HEK293 (cell line): ENCODE measurements at regions not wholly inside any gene's neighbourhood (a gene's known extent, or its start where the extent isn't known, plus 50 kb on each side); places are given as distances from the start of the nearest gene placed in this dataset.
"Not testable (repeated sequence)": the region's sequence is repeated elsewhere in the genome, so short reads cannot be mapped to it uniquely, and the experiment has no call there.

Experiments used
- CTCF ChIA-PET: fragments of 350-600 bp; formaldehyde crosslinking; extraction: SDS; loops from one replicate; lab custom pipeline; 2021; ENCODE audit warnings: antibody characterized with exemption; lab: Yijun Ruan, JAX
- POLR2A ChIA-PET: fragments of 300-600 bp; formaldehyde crosslinking; extraction: SDS; loops from one replicate; lab custom pipeline; 2020; ENCODE audit warnings: antibody characterized with exemption, inconsistent platforms; lab: Yijun Ruan, JAX
- H3K27ac ChIP-seq: fragments of 200-500 bp; sonication (Bioruptor generic); 2 replicates; pipeline ENCODE4 v1.5.1; 2014; ENCODE audit warnings: low read depth, low read length, control low read depth, inconsistent platforms; ENCODE audit errors: extremely low read depth
- H3K36me3 ChIP-seq, 2 experiments: fragments of 200-500 bp in 1 of 2; sonication (Bioruptor generic) in 1 of 2; 1 replicate in 1 of 2; 2 replicates in 1 of 2; pipeline ENCODE4 v1.5.1; 2014 to 2017; ENCODE audit warnings: inconsistent platforms in 2 of 2, low read length in 2 of 2; ENCODE audit not compliant: control insufficient read depth in 2 of 2, insufficient read depth in 1 of 2
- H3K4me1 ChIP-seq: fragments of 200-500 bp; sonication (Bioruptor generic); 2 replicates; pipeline ENCODE4 v1.5.1; 2014; ENCODE audit warnings: mild to moderate bottlenecking, low read length, inconsistent platforms; ENCODE audit not compliant: control insufficient read depth, insufficient read depth
- H3K4me3 ChIP-seq: 2 replicates; pipeline ENCODE4 v1.5.1; 2011; ENCODE audit warnings: low read depth, mild to moderate bottlenecking, control low read depth, low read length, moderate library complexity
- H3K9me3 ChIP-seq: fragments of 200-500 bp; sonication (Bioruptor generic); 2 replicates; pipeline ENCODE4 v1.5.1; 2014; ENCODE audit warnings: low read depth, low read length, inconsistent platforms; ENCODE audit not compliant: control insufficient read depth, insufficient read depth
- PRDM1 ChIP-seq: fragments of 450-650 bp; formaldehyde crosslinking; IDR thresholded peaks from 2 replicates; pipeline ENCODE4; 2016; ENCODE audit warnings: missing biosample characterization, missing genetic modification characterization
- ZNF10 ChIP-seq: fragments of 450-650 bp; formaldehyde crosslinking; IDR thresholded peaks from 2 replicates; pipeline ENCODE4 v1.5.1; 2017; ENCODE audit warnings: missing biosample characterization, missing genetic modification characterization
- ZNF114 ChIP-seq: fragments of 450-650 bp; formaldehyde crosslinking; IDR thresholded peaks from 2 replicates; pipeline ENCODE4 v1.5.0; 2017; ENCODE audit warnings: missing biosample characterization, missing genetic modification characterization
- ZNF223 ChIP-seq: fragments of 450-650 bp; formaldehyde crosslinking; IDR thresholded peaks from 2 replicates; pipeline ENCODE4 v1.5.1; 2016; ENCODE audit warnings: missing biosample characterization, missing genetic modification characterization
- ZNF341 ChIP-seq: fragments of 450-650 bp; formaldehyde crosslinking; IDR thresholded peaks from 2 replicates; pipeline ENCODE4; 2016; ENCODE audit warnings: low read depth, missing biosample characterization, missing genetic modification characterization
- ZNF366 ChIP-seq: fragments of 450-650 bp; formaldehyde crosslinking; conservative IDR thresholded peaks from 2 replicates; pipeline ENCODE4 v1.5.1; 2016; ENCODE audit warnings: missing biosample characterization, missing genetic modification characterization
- ZNF394 ChIP-seq: fragments of 450-650 bp; formaldehyde crosslinking; IDR thresholded peaks from 2 replicates; pipeline ENCODE4 v1.5.1; 2016; ENCODE audit warnings: missing biosample characterization, missing genetic modification characterization, mild to moderate bottlenecking, moderate library complexity, borderline replicate concordance
- ZNF416 ChIP-seq: fragments of 450-650 bp; formaldehyde crosslinking; IDR thresholded peaks from 2 replicates; pipeline ENCODE4 v1.5.1; 2016; ENCODE audit warnings: missing biosample characterization, missing genetic modification characterization
- ZNF610 ChIP-seq: fragments of 450-650 bp; formaldehyde crosslinking; IDR thresholded peaks from 2 replicates; pipeline ENCODE4 v1.5.1; 2016; ENCODE audit warnings: missing biosample characterization, missing genetic modification characterization, borderline replicate concordance
- ZNF654 ChIP-seq: fragments of 450-650 bp; formaldehyde crosslinking; IDR thresholded peaks from 2 replicates; pipeline ENCODE4 v1.5.1; 2016; ENCODE audit warnings: low read depth, missing biosample characterization, missing genetic modification characterization
- ZNF660 ChIP-seq: fragments of 450-650 bp; IDR thresholded peaks from 2 replicates; pipeline ENCODE4 v1.5.1; 2018; ENCODE audit warnings: missing biosample characterization, mild to moderate bottlenecking, missing genetic modification characterization
- ZNF785 ChIP-seq: fragments of 450-650 bp; formaldehyde crosslinking; IDR thresholded peaks from 2 replicates; pipeline ENCODE4 v1.5.1; 2016; ENCODE audit warnings: missing biosample characterization, missing genetic modification characterization
- ZSCAN16 ChIP-seq: fragments of 450-650 bp; formaldehyde crosslinking; IDR thresholded peaks from 2 replicates; pipeline ENCODE4 v1.5.1; 2016; ENCODE audit warnings: missing biosample characterization, missing genetic modification characterization
- ZSCAN30 ChIP-seq: fragments of 450-650 bp; IDR thresholded peaks from 2 replicates; pipeline ENCODE4 v1.5.1; 2018; ENCODE audit warnings: missing biosample characterization, mild to moderate bottlenecking, missing genetic modification characterization, moderate library complexity
- ZXDB ChIP-seq: fragments of 450-650 bp; formaldehyde crosslinking; IDR thresholded peaks from 2 replicates; pipeline ENCODE4 v1.5.1; 2016; ENCODE audit warnings: missing biosample characterization, missing genetic modification characterization
- TF ChIP-seq, protein P1 (sequence below): fragments of 450-650 bp; formaldehyde crosslinking; IDR thresholded peaks from 2 replicates; pipeline ENCODE4 v1.5.1; 2016; ENCODE audit warnings: missing biosample characterization, missing genetic modification characterization
- TF ChIP-seq, protein P2 (sequence below): fragments of 450-650 bp; formaldehyde crosslinking; IDR thresholded peaks from 2 replicates; pipeline ENCODE4 v1.5.1; 2016; ENCODE audit warnings: missing biosample characterization, missing genetic modification characterization
- TF ChIP-seq, protein P3 (sequence below): fragments of 450-650 bp; IDR thresholded peaks from 2 replicates; pipeline ENCODE4 v1.5.1; 2018; ENCODE audit warnings: missing biosample characterization, mild to moderate bottlenecking, missing genetic modification characterization

DNA sequence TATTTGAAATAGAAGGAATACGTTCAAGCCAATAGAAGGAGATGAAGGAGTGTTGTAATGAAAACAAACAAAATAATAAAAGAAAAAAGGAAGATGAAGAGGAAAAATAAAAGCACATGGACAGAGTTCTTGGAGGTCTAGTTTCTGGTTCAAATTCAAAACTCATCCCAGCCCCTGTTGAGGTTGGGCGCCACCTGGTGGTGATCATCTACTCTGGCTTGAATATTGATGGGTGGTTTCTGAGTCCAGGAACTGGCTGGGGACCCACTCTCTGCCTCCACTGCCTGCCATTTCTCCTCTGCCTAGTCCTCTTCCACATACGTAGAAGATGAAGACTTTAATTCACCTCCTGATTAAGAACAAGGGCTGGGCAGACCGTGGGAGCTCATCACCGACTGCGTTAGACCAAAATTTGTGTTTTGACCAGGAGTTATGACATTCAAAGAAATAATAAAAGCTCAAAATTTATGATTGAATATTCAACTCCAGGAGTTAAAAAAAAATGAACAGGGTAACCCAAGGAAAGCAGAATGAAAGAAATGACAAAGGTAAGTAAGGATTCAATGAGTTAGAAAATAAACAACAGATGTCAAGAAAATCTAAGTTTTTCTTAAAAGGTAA is 99.0 kb upstream of the SLC1A3 start:
- Histone ChIP-seq H3K4me1 (peaks cover 5% of the 10 kb centered on the region; the same call in 1 of the 2 replicates), H3K4me3 (no peak overlapping the region), H3K9me3 (no peaks in the 10 kb centered on the region), H3K27ac (no peak overlapping the region), H3K36me3 (no peaks in the 10 kb centered on the region)
- POLR2A ChIA-PET, result interaction anchor here (1.1 kb wide), 1 partner anchor 93 kb away, joined by 3 read pairs; no protein-coding TSS in a partner anchor
- TF ChIP-seq ZNF654 (tag by site-specific recombination), result peak; percentile 72
- TF ChIP-seq ZNF785 (tag by site-specific recombination), result no peak
- TF ChIP-seq, protein P1, sequence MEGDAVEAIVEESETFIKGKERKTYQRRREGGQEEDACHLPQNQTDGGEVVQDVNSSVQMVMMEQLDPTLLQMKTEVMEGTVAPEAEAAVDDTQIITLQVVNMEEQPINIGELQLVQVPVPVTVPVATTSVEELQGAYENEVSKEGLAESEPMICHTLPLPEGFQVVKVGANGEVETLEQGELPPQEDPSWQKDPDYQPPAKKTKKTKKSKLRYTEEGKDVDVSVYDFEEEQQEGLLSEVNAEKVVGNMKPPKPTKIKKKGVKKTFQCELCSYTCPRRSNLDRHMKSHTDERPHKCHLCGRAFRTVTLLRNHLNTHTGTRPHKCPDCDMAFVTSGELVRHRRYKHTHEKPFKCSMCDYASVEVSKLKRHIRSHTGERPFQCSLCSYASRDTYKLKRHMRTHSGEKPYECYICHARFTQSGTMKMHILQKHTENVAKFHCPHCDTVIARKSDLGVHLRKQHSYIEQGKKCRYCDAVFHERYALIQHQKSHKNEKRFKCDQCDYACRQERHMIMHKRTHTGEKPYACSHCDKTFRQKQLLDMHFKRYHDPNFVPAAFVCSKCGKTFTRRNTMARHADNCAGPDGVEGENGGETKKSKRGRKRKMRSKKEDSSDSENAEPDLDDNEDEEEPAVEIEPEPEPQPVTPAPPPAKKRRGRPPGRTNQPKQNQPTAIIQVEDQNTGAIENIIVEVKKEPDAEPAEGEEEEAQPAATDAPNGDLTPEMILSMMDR (tag by site-specific recombination), result peak; percentile 60
- TF ChIP-seq ZNF341 (tag by site-specific recombination), result no peak
- 0 out of 2 replicates have a peak, but pooled peaks have one; percentile 17 for TF ChIP-seq ZSCAN30 (tag by site-specific recombination)
- TF ChIP-seq, protein P2, sequence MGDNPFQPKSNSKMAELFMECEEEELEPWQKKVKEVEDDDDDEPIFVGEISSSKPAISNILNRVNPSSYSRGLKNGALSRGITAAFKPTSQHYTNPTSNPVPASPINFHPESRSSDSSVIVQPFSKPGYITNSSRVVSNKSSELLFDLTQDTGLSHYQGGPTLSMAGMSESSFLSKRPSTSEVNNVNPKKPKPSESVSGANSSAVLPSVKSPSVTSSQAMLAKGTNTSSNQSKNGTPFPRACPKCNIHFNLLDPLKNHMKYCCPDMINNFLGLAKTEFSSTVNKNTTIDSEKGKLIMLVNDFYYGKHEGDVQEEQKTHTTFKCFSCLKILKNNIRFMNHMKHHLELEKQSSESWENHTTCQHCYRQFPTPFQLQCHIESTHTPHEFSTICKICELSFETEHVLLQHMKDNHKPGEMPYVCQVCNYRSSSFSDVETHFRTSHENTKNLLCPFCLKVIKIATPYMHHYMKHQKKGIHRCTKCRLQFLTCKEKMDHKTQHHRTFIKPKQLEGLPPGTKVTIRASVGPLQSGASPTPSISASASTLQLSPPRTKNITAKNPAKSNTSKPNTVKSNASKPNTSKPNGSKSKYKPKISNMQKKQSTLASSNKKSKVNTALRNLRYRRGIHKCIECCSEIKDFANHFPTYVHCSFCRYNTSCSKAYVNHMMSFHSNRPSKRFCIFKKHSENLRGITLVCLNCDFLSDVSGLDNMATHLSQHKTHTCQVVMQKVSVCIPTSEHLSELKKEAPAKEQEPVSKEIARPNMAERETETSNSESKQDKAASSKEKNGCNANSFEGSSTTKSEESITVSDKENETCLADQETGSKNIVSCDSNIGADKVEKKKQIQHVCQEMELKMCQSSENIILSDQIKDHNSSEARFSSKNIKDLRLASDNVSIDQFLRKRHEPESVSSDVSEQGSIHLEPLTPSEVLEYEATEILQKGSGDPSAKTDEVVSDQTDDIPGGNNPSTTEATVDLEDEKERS (tag by site-specific recombination), result no peak
- no peak for TF ChIP-seq ZNF416 (tag by site-specific recombination)
- 0 out of 2 replicates have a peak, but pooled peaks have one; percentile 60 for TF ChIP-seq ZNF660 (tag by site-specific recombination)
- TF ChIP-seq, protein P3, sequence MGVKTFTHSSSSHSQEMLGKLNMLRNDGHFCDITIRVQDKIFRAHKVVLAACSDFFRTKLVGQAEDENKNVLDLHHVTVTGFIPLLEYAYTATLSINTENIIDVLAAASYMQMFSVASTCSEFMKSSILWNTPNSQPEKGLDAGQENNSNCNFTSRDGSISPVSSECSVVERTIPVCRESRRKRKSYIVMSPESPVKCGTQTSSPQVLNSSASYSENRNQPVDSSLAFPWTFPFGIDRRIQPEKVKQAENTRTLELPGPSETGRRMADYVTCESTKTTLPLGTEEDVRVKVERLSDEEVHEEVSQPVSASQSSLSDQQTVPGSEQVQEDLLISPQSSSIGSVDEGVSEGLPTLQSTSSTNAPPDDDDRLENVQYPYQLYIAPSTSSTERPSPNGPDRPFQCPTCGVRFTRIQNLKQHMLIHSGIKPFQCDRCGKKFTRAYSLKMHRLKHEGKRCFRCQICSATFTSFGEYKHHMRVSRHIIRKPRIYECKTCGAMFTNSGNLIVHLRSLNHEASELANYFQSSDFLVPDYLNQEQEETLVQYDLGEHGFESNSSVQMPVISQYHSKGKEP (tag by site-specific recombination), result no peak
- 0 out of 2 replicates have a peak, but pooled peaks have one; percentile 38 for TF ChIP-seq ZXDB
- TF ChIP-seq ZNF366, result peak; percentile 34; the same call in 1 of the 2 replicates
- TF ChIP-seq ZNF394, result no peak
- TF ChIP-seq ZNF610 (tag by site-specific recombination), result 0 out of 2 replicates have a peak, but pooled peaks have one; percentile 12
- peak; percentile 86 for TF ChIP-seq ZNF10 (tag by site-specific recombination)
- TF ChIP-seq ZNF223 (tag by site-specific recombination), result no peak
- no peak for TF ChIP-seq PRDM1
- no peak for TF ChIP-seq ZSCAN16 (tag by site-specific recombination)
- no peak for TF ChIP-seq ZNF114 (tag by site-specific recombination)
- CTCF ChIA-PET, result interaction anchor here (0.6 to 9.2 kb wide), 35 partner anchors 13 to 422 kb away, joined by 3 to 247 read pairs (median 3); no protein-coding TSS in a partner anchor

DNA sequence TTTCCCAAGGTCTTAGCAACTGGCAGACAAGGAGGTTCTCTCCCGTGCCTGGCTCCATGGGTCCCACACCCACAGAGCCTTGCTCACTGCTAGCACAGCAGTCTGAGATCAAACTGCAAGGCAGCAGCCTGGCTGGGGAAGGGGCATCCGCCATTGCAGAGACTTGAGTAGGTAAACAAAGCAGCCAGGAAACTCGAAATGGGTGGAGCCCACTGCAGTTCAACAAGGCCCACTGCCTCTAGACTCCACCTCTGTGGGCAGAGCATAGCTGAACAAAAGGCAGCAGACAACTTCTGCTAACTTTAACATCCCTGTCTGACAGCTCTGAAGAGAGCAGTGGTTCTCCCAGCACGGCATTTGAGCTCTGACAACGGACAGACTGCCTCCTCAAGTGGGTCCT is 98.1 kb upstream of the SLC1A3 start:
- H3K4me1 ChIP-seq, H3K9me3 ChIP-seq, H3K36me3 ChIP-seq, H3K4me3 ChIP-seq, H3K27ac ChIP-seq, POLR2A ChIA-PET: not testable (repeated sequence)
- CTCF ChIA-PET, result interaction anchor here (0.9 to 9.2 kb wide), 9 partner anchors 13 to 192 kb away, joined by 3 to 247 read pairs (median 7); no protein-coding TSS in a partner anchor
